ENCODE measurements at regions not wholly inside any gene's neighbourhood (a gene's known extent, or its start where the extent isn't known, plus 50 kb on each side); places are given as distances from the start of the nearest gene placed in this dataset.

DNA sequence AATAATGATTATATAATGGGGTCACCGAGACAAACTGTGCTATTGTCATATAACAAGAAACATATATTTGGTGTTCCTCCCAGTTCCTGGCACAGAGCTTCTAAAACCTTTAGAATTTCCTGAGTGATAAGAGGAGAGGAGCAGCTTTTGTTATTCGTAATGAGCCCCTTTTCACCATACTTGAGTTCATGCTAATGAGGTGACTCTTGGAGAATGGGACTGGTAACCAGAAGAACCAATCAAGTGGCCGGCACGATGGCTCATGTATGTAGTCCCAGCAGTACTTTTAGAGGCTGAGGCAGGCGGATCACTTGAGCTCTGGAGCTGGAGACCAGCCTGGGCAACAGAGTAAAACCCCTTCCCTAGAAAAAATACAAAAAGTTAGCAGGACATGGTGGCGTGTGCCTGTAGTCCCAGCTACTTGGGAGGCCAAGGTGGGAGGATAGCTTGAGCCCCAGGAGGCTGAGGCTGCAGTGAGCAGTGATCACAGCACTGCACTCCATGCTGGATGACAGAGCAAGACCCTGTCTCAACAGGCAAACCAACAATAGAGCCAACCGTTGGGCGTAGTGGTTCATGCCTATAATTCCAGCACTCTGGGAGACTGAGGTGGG is 62.7 kb upstream of the FTH1 start:
- no peak overlapping the region for H3K27ac ChIP-seq (ENCODE audit: low read length in 2 of 2)
- POLR2A ChIA-PET, result no interaction called here
- intact Hi-C loops (cut with micrococcal nuclease), result no loop called here
- H3K9me3 ChIP-seq (ENCODE audit: control extremely low read depth in 1 of 3, control insufficient read depth in 2 of 3, insufficient read depth in 1 of 3, low read length in 2 of 3), result peaks cover 0 to 13% (median 1%) of the 10 kb centered on the region in 3 donors
- H3K4me3 Mint-ChIP-seq, result no peak overlapping the region
- peaks cover 14 to 22% of the 10 kb centered on the region in 2 donors for H3K4me1 ChIP-seq (ENCODE audit: control insufficient read depth in 2 of 2, insufficient read depth in 2 of 2, low read length in 2 of 2)
- H3K9ac ChIP-seq (ENCODE audit: low read length), result no peak overlapping the region
- peaks cover 0 to 4% (median 0%) of the 10 kb centered on the region in 4 experiments for H3K27me3 ChIP-seq (replicated peaks in 1 of 4; ENCODE audit: control extremely low read depth in 1 of 4, control insufficient read depth in 3 of 4, insufficient read depth in 4 of 4, low read length in 3 of 4)
- H2AFZ ChIP-seq (ENCODE audit: insufficient read depth, low read depth, low read length, poor library complexity, severe bottlenecking), result no peak overlapping the region
- CTCF ChIA-PET, result interaction anchor here (1.5 to 2.0 kb wide), 2 partner anchors 52 to 84 kb away, joined by 4 to 7 read pairs; no protein-coding TSS in a partner anchor
- H3K27ac Mint-ChIP-seq, result no peak overlapping the region
- H3K36me3 ChIP-seq (replicated peaks in 1 of 2; ENCODE audit: control extremely low read depth in 1 of 2, control insufficient read depth in 1 of 2, extremely low read depth in 1 of 2, insufficient read depth in 2 of 2, low read length in 1 of 2), result no peaks in the 10 kb centered on the region
- H3K9me3 Mint-ChIP-seq (ENCODE audit: insufficient read depth), result no peaks in the 10 kb centered on the region
- no peak for DNase-seq
- no peaks in the 10 kb centered on the region for H3K79me2 ChIP-seq (ENCODE audit: control insufficient read depth, insufficient read depth, low read length)
- H3K4me3 ChIP-seq (ENCODE audit: control extremely low read depth in 1 of 5, extremely low read depth in 1 of 5, insufficient read depth in 1 of 5, low read depth in 2 of 5, low read length in 4 of 5), result no peak overlapping the region
- H4K20me1 ChIP-seq (ENCODE audit: control insufficient read depth, insufficient read depth, low read length, poor library complexity, severe bottlenecking), result no peaks in the 10 kb centered on the region
- H3K4me1 Mint-ChIP-seq, result peaks cover 25% of the 10 kb centered on the region
- H3K4me2 ChIP-seq (replicated peaks; ENCODE audit: low read depth, low read length, poor library complexity, severe bottlenecking), result no peak overlapping the region
- ATAC-seq (ENCODE audit: low read depth), result no peak
- H3K27me3 Mint-ChIP-seq, result peaks cover 3% of the 10 kb centered on the region
- no peak for TF ChIP-seq CTCF (IDR thresholded peaks at IDR 0.05)
- TF ChIP-seq EZH2 (IDR thresholded peaks at IDR 0.05; ENCODE audit: borderline replicate concordance, insufficient read depth, low read depth, low read length, poor library complexity, severe bottlenecking), result no peak
- 98% methylated on average over 5 of the region's 8 CpGs for WGBS (ENCODE audit: insufficient coverage)

DNA sequence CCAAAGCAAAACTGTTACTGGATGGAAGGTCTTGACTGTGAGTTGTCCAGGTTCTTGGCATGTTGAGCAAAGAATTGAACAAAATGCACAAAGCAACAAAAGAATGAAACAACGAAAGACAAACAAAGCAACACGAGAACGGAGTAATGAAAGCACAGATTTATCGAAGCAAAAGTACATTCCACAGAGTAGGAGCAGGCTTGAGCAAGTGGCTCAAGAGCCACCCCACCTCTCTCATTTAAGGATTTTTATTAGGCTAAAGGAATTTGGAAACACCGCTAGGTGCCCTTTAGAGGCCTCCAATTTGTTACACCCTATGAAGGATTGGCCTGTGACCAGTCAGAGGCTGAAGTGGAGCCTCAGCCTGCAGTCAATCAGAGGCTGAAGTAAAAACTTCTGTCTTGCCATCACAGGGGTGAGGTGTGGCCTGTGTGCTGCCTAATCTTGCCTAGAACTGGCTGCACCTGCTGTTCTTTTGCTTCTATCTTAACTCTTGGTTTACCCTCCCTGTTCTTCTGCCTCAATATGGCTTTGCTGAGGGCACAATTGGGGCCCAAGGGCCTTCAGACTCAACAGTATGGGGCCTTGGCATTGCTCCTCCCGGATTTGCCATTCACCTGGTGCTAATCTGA is 59.4 kb upstream of the FTH1 start:
- WGBS (ENCODE audit: insufficient coverage), result 84% methylated on average over 5 of the region's 6 CpGs
- no peak for ATAC-seq (ENCODE audit: low read depth)
- Histone ChIP-seq H3K36me3 (replicated peaks in 1 of 2; ENCODE audit: control extremely low read depth in 1 of 2, control insufficient read depth in 1 of 2, extremely low read depth in 1 of 2, insufficient read depth in 2 of 2, low read length in 1 of 2) (no peaks in the 10 kb centered on the region), H3K27me3 (replicated peaks in 1 of 4; ENCODE audit: control extremely low read depth in 1 of 4, control insufficient read depth in 3 of 4, insufficient read depth in 4 of 4, low read length in 3 of 4) (peaks cover 0 to 4% (median 0%) of the 10 kb centered on the region in 4 experiments), H3K9me3 (ENCODE audit: control extremely low read depth in 1 of 3, control insufficient read depth in 2 of 3, insufficient read depth in 1 of 3, low read length in 2 of 3) (peaks cover 0 to 9% (median 0%) of the 10 kb centered on the region in 3 donors), H3K79me2 (ENCODE audit: control insufficient read depth, insufficient read depth, low read length) (no peaks in the 10 kb centered on the region), H4K20me1 (ENCODE audit: control insufficient read depth, insufficient read depth, low read length, poor library complexity, severe bottlenecking) (no peaks in the 10 kb centered on the region), H3K9ac (ENCODE audit: low read length) (no peak overlapping the region), H3K27ac (ENCODE audit: low read length in 2 of 2) (no peak overlapping the region), H3K4me1 (ENCODE audit: control insufficient read depth in 2 of 2, insufficient read depth in 2 of 2, low read length in 2 of 2) (peaks cover 15 to 19% of the 10 kb centered on the region in 2 donors), H3K4me2 (replicated peaks; ENCODE audit: low read depth, low read length, poor library complexity, severe bottlenecking) (no peak overlapping the region), H2AFZ (ENCODE audit: insufficient read depth, low read depth, low read length, poor library complexity, severe bottlenecking) (no peak overlapping the region), H3K4me3 (ENCODE audit: control extremely low read depth in 1 of 5, extremely low read depth in 1 of 5, insufficient read depth in 1 of 5, low read depth in 2 of 5, low read length in 4 of 5) (no peak overlapping the region)
- Mint-ChIP-seq H3K9me3 (ENCODE audit: insufficient read depth) (peaks cover 4% of the 10 kb centered on the region), H3K4me1 (peaks cover 23% of the 10 kb centered on the region), H3K27ac (peak overlapping the region; percentile 1), H3K27me3 (peaks cover 3% of the 10 kb centered on the region), H3K4me3 (no peak overlapping the region)
- TF ChIP-seq CTCF (IDR thresholded peaks at IDR 0.05) (no peak), EZH2 (IDR thresholded peaks at IDR 0.05; ENCODE audit: borderline replicate concordance, insufficient read depth, low read depth, low read length, poor library complexity, severe bottlenecking) (no peak)
- DNase-seq, result no peak
- intact Hi-C loops (cut with micrococcal nuclease), result loop anchor here (5.0 kb wide), 1 partner anchor 135 kb away; the partner anchor contains the start of gene FADS3
- POLR2A ChIA-PET, result no interaction called here
- CTCF ChIA-PET, result interaction anchor here (1.8 kb wide), 1 partner anchor 55 kb away, joined by 8 read pairs; no protein-coding TSS in a partner anchor

Data from B cell (primary cell).